Mammary epithelial cell (primary cell): ENCODE measurements at regions not wholly inside any gene's neighbourhood (a gene's known extent, or its start where the extent isn't known, plus 50 kb on each side); places are given as distances from the start of the nearest gene placed in this dataset.

Experiments
- CTCF ChIP-seq, 2 donors: IDR thresholded peaks in 1 of 2; conservative IDR thresholded peaks in 1 of 2; 2 replicates each; pipeline ENCODE4 v1.5.1; 2011 to 2012; ENCODE audit warnings: inconsistent platforms in 2 of 2, low read length in 2 of 2, mild to moderate bottlenecking in 2 of 2, control low read depth in 1 of 2, low read depth in 1 of 2; ENCODE audit not compliant: insufficient read depth in 1 of 2; ENCODE audit errors: extremely low read depth in 1 of 2
- EZH2 ChIP-seq: IDR thresholded peaks from 2 replicates; pipeline ENCODE4 v1.6.1; 2012; ENCODE audit warnings: low read length, inconsistent platforms, borderline replicate concordance

GRCh38 chr15:98039596-98039995 is 79.1 kb downstream of the ARRDC4 start:
- TF ChIP-seq EZH2 (no peak), CTCF (conservative IDR thresholded peaks at IDR 0.05 in 1 of 2, IDR thresholded peaks at IDR 0.05 in 1 of 2; ENCODE audit: extremely low read depth in 1 of 2, insufficient read depth in 1 of 2, low read depth in 1 of 2, low read length in 2 of 2) (no peak)
